ENCODE measurements at regions not wholly inside any gene's neighbourhood (a gene's known extent, or its start where the extent isn't known, plus 50 kb on each side); places are given as distances from the start of the nearest gene placed in this dataset.

- TF ChIP-seq, protein P1, sequence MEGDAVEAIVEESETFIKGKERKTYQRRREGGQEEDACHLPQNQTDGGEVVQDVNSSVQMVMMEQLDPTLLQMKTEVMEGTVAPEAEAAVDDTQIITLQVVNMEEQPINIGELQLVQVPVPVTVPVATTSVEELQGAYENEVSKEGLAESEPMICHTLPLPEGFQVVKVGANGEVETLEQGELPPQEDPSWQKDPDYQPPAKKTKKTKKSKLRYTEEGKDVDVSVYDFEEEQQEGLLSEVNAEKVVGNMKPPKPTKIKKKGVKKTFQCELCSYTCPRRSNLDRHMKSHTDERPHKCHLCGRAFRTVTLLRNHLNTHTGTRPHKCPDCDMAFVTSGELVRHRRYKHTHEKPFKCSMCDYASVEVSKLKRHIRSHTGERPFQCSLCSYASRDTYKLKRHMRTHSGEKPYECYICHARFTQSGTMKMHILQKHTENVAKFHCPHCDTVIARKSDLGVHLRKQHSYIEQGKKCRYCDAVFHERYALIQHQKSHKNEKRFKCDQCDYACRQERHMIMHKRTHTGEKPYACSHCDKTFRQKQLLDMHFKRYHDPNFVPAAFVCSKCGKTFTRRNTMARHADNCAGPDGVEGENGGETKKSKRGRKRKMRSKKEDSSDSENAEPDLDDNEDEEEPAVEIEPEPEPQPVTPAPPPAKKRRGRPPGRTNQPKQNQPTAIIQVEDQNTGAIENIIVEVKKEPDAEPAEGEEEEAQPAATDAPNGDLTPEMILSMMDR (conservative IDR thresholded peaks at IDR 0.05; ENCODE audit: low read length): no peak
- no peak for TF ChIP-seq EZH2phosphoT487 (IDR thresholded peaks at IDR 0.05; ENCODE audit: borderline replicate concordance, low read depth, low read length)
- Histone ChIP-seq H4K20me1 (ENCODE audit: insufficient read depth, low read length) (no peaks in the 10 kb centered on the region), H3K4me3 (ENCODE audit: low read depth, low read length, poor library complexity, severe bottlenecking) (no peak overlapping the region), H3K4me1 (ENCODE audit: insufficient read depth, low read length, poor library complexity, severe bottlenecking) (no peaks in the 10 kb centered on the region), H3K36me3 (ENCODE audit: insufficient read depth, low read length) (no peaks in the 10 kb centered on the region), H3K9me2 (ENCODE audit: insufficient read depth, low read length) (no peaks in the 10 kb centered on the region), H3K9me3 (ENCODE audit: low read length) (no peaks in the 10 kb centered on the region), H3K79me2 (ENCODE audit: insufficient read depth, low read depth, low read length) (no peaks in the 10 kb centered on the region), H2AFZ (ENCODE audit: low read length) (no peak overlapping the region), H3K27ac (ENCODE audit: low read depth, low read length, poor library complexity, severe bottlenecking) (no peak overlapping the region), H3K4me2 (ENCODE audit: low read length) (no peak overlapping the region)
- ChIA-PET CTCF (ENCODE audit: unreplicated experiment) (no interaction called here), POLR2A (no interaction called here)
- BruUV-seq (replicated peaks): no TSS peak
- DNase-seq (ENCODE audit: low spot score): no peak
- intact Hi-C loops (cut with micrococcal nuclease; ENCODE audit: unreplicated experiment): no loop called here
These were observed 587.5 kb downstream of the GLRX3 start for GRCh38 chr10:130723704-130724103.

GRCh38 chr10:130725474-130725970, 586.0 kb downstream of the TCERG1L start:
- H3K36me3 ChIP-seq (ENCODE audit: insufficient read depth, low read length): no peaks in the 10 kb centered on the region
- no peaks in the 10 kb centered on the region for H3K4me1 ChIP-seq (ENCODE audit: insufficient read depth, low read length, poor library complexity, severe bottlenecking)
- H2AFZ ChIP-seq (ENCODE audit: low read length): no peak overlapping the region
- H3K79me2 ChIP-seq (ENCODE audit: insufficient read depth, low read depth, low read length): no peaks in the 10 kb centered on the region
- BruUV-seq (replicated peaks): no TSS peak
- ChIA-PET CTCF (ENCODE audit: unreplicated experiment) (no interaction called here), POLR2A (no interaction called here)
- H4K20me1 ChIP-seq (ENCODE audit: insufficient read depth, low read length): no peaks in the 10 kb centered on the region
- H3K27ac ChIP-seq (ENCODE audit: low read depth, low read length, poor library complexity, severe bottlenecking): no peak overlapping the region
- H3K4me2 ChIP-seq (ENCODE audit: low read length): no peak overlapping the region
- H3K9me3 ChIP-seq (ENCODE audit: low read length): no peaks in the 10 kb centered on the region
- H3K9me2 ChIP-seq (ENCODE audit: insufficient read depth, low read length): no peaks in the 10 kb centered on the region
- no peak for DNase-seq (ENCODE audit: low spot score)
- TF ChIP-seq, protein P1 (conservative IDR thresholded peaks at IDR 0.05; ENCODE audit: low read length): no peak
- no peak for TF ChIP-seq EZH2phosphoT487 (IDR thresholded peaks at IDR 0.05; ENCODE audit: borderline replicate concordance, low read depth, low read length)
- intact Hi-C loops (cut with micrococcal nuclease; ENCODE audit: unreplicated experiment): no loop called here
- no peak overlapping the region for H3K4me3 ChIP-seq (ENCODE audit: low read depth, low read length, poor library complexity, severe bottlenecking)

DNA sequence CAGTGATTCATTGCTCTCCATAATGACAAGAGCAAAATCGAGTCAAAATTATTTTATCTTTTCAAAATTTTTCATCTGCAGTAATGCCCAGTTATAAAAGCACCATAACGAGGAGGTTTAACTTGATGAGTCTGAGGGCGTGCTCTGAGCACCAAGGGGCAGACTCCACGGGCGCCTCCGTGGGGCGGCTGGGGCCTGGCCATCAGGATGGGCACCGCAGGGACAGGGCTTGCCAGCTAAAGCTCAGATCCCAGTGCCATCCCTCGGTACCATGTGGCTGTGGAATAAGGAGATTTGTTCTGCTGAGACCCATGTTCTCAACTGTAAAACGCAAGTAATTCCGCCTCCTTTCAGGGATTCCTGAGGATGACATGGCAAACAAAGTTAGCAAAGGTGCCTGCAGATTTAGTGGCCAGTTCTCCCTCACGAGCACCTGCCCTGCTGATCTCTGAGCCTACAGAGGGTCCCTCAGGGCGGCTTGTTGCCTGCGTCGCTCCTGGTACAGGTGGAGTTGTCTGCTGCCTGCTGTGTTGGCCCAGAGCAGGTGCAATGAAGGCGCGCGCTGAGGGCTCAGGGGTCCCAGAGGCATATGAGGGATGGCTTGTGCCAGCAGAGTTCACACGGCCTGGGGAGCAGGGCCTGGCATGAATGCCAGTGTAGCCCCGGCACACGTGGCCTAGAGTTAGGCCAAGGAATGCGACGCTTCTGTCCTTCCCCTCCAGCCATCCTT, 584.4 kb downstream of the TCERG1L start:
- ChIA-PET POLR2A (no interaction called here), CTCF (ENCODE audit: unreplicated experiment) (no interaction called here)
- Histone ChIP-seq H3K36me3 (ENCODE audit: insufficient read depth, low read length) (no peaks in the 10 kb centered on the region), H3K4me3 (ENCODE audit: low read depth, low read length, poor library complexity, severe bottlenecking) (no peak overlapping the region), H4K20me1 (ENCODE audit: insufficient read depth, low read length) (no peaks in the 10 kb centered on the region), H3K4me2 (ENCODE audit: low read length) (no peak overlapping the region), H3K9me3 (ENCODE audit: low read length) (no peaks in the 10 kb centered on the region), H2AFZ (ENCODE audit: low read length) (no peak overlapping the region), H3K79me2 (ENCODE audit: insufficient read depth, low read depth, low read length) (no peaks in the 10 kb centered on the region), H3K4me1 (ENCODE audit: insufficient read depth, low read length, poor library complexity, severe bottlenecking) (no peaks in the 10 kb centered on the region), H3K27ac (ENCODE audit: low read depth, low read length, poor library complexity, severe bottlenecking) (no peak overlapping the region), H3K9me2 (ENCODE audit: insufficient read depth, low read length) (no peaks in the 10 kb centered on the region)
- DNase-seq (ENCODE audit: low spot score): no peak
- no TSS peak for BruUV-seq (replicated peaks)
- TF ChIP-seq, protein P1 (conservative IDR thresholded peaks at IDR 0.05; ENCODE audit: low read length): no peak
- TF ChIP-seq EZH2phosphoT487 (IDR thresholded peaks at IDR 0.05; ENCODE audit: borderline replicate concordance, low read depth, low read length): no peak
- intact Hi-C loops (cut with micrococcal nuclease; ENCODE audit: unreplicated experiment): no loop called here
